Right cardiac atrium (tissue), 5 donors: ENCODE measurements at regions not wholly inside any gene's neighbourhood (a gene's known extent, or its start where the extent isn't known, plus 50 kb on each side); places are given as distances from the start of the nearest gene placed in this dataset.

Experiments
- ATAC-seq, 2 donors: fragments of 200-7000 bp; cut with Tn5 transposase; one replicate each; pipeline versions ENCODE4 v1.8.0 to v1.9.1; 2020; ENCODE audit warnings: moderate library complexity in 2 of 2, mild to moderate bottlenecking in 1 of 2
- DNase-seq, 3 donors: peaks; one replicate each; pipeline ENCODE4 v3.0.0-alpha.2; 2020
- H3K27ac ChIP-seq: one replicate; pipeline ENCODE4 v1.5.1; 2013; ENCODE audit warnings: mild to moderate bottlenecking, low read length, control low read depth, moderate library complexity
- H3K27me3 ChIP-seq: one replicate; pipeline ENCODE4 v1.6.1; 2013; ENCODE audit not compliant: control insufficient read depth, insufficient read depth
- H3K4me1 ChIP-seq: one replicate; pipeline ENCODE4 v1.6.1; 2013; ENCODE audit warnings: low read length; ENCODE audit not compliant: control insufficient read depth, insufficient read depth
- H3K4me3 ChIP-seq: one replicate; pipeline ENCODE4 v1.5.1; 2013; ENCODE audit warnings: low read length, control low read depth
- H3K9me3 ChIP-seq: one replicate; pipeline ENCODE4 v1.6.1; 2013; ENCODE audit warnings: low read length; ENCODE audit not compliant: control insufficient read depth
- WGBS: extraction: QIAGEN DNeasy Blood & Tissue Kit; methylation state at CpG from one replicate; pipeline ENCODE4 v1.1.7; 2013; 5-methylcytosine and 5-hydroxymethylcytosine counted together
- intact Hi-C, 4 donors: fragments of 100-400 bp; cut with DNase I; formaldehyde crosslinking; loops; one replicate each; pipeline versions ENCODE4 v1.11.0 to v1.14.0; 2022 to 2023
- donor health status: healthy with polysubstance abuse.
- donor health status: DM: no; HTN: yes; CAD: no.
- donor health status: DM: no; HTN: no; CAD: no.
- donor health status: DM: no; HTN: yes; CAD: no; lungs with severe emphysema.
- donor health status: DM: yes; HTN: yes; CAD: no.

DNA sequence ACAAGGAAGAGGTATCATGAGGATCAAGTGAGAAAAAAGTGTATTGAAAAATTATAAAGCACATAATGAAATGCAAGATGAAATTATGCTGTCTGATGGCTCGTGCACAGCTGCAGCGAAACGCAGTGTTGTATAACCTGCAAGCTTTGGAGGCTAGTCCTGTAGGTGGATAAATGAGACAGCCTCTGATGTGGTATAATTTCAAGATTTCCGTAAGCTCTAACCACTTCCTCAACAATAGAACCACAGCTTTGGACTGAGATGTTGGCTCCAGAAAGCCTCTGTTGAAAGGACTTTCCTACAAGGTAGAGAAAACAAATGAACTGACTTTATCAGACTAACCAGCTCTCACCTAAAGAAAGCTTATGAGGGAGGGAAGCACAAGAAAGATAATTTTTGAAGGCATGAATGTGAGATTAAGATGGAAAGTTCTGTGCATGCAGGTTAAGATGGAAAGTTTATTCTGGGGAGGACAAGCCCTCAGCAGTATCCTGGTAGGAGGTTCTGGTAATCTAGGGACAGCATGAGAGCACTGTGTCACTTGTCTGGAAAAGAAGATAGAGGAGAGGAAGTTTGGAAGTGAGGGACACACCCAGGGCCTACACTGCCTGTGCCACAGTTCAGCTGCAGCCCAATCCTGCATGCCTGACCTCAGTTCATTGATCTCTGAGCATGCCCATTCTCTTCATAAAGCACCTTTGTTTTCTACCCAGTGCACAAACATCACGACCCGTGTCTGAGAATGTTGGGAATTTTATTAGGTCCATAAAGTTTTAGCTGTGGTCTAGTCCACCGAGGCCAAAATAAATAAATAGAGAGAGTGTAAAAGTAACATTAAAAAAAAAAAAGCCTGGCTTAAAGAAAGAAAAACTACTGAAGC lies 161.5 kb upstream of the SFRP2 start:
- Histone ChIP-seq H3K27ac (no peak overlapping the region), H3K4me3 (no peak overlapping the region), H3K4me1 (no peaks in the 10 kb centered on the region), H3K27me3 (no peaks in the 10 kb centered on the region), H3K9me3 (no peaks in the 10 kb centered on the region)
- WGBS = 65% methylated on average over 7 of the region's 7 CpGs
- ATAC-seq = no peak
- intact Hi-C loops = no loop called here
- no peak for DNase-seq

- H3K27ac ChIP-seq = no peak overlapping the region
- 61% methylated on average over 1 of the region's 1 CpG for WGBS
- H3K27me3 ChIP-seq = no peaks in the 10 kb centered on the region
- H3K4me1 ChIP-seq = no peaks in the 10 kb centered on the region
- ATAC-seq (no peak), DNase-seq (no peak)
- no peaks in the 10 kb centered on the region for H3K9me3 ChIP-seq
- no peak overlapping the region for H3K4me3 ChIP-seq
- intact Hi-C loops = no loop called here
These were observed 159.2 kb upstream of the SFRP2 start for GRCh38 chr4:153948041-153948440.

DNA sequence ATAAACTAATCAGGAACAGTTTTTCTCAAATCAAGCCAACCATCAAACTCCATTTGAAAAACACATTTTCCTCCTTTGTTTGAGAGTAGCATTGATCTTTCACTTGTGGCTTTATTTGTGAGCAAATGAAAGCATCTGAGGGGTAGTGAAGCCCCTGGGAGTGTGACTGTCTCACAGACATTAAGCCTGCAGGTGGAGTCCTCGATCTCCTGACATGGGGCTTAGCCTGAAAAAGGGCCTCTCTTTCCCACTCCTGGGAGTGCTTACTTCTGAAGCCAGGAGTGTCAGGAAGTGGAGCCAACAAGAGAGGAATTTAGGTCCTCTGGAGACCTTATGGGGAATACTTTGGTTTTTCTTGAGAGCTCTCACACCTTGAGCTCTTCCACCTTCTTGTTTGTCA lies 158.2 kb upstream of the SFRP2 start:
- 66% methylated on average over 1 of the region's 1 CpG for WGBS

DNA sequence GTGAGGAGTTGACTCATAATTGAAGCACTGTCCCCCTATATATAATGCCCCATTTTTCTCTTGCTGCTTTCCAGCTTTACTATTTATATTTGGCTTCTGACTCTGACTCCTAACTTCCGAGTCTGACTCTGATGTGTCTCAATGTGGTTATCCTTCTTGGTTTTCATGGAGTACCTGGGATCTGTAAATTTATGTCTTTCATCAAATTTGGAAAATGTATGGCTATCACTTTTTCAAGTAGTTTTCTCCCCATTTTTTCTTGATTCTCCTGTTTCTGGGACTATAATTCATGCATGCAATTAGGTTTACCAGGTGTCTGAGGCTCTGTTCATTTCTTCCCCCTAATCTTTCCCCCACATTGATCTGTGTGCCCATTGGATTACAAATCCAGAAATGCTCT lies 156.8 kb upstream of the SFRP2 start:
- no peaks in the 10 kb centered on the region for H3K9me3 ChIP-seq
- DNase-seq (no peak), ATAC-seq (no peak)
- H3K4me1 ChIP-seq = no peaks in the 10 kb centered on the region
- 88% methylated on average over 1 of the region's 1 CpG for WGBS
- no peak overlapping the region for H3K4me3 ChIP-seq
- H3K27ac ChIP-seq = no peak overlapping the region
- intact Hi-C loops = no loop called here
- no peaks in the 10 kb centered on the region for H3K27me3 ChIP-seq

More for the DNA sequence above, 158.2 kb upstream of the SFRP2 start:
- DNase-seq (no peak), ATAC-seq (no peak)
- intact Hi-C loops = no loop called here
- H3K27ac ChIP-seq = no peak overlapping the region
- H3K9me3 ChIP-seq = no peaks in the 10 kb centered on the region
- H3K4me3 ChIP-seq = no peak overlapping the region
- no peaks in the 10 kb centered on the region for H3K27me3 ChIP-seq
- no peaks in the 10 kb centered on the region for H3K4me1 ChIP-seq

GRCh38 chr4:153943738-153944415 lies 155.0 kb upstream of the SFRP2 start:
- intact Hi-C loops = no loop called here
- Histone ChIP-seq H3K27me3 (no peaks in the 10 kb centered on the region), H3K4me3 (no peak overlapping the region), H3K9me3 (no peaks in the 10 kb centered on the region), H3K4me1 (no peaks in the 10 kb centered on the region), H3K27ac (no peak overlapping the region)
- no peak for ATAC-seq
- WGBS = 95% methylated on average over 1 of the region's 1 CpG
- no peak for DNase-seq

DNA sequence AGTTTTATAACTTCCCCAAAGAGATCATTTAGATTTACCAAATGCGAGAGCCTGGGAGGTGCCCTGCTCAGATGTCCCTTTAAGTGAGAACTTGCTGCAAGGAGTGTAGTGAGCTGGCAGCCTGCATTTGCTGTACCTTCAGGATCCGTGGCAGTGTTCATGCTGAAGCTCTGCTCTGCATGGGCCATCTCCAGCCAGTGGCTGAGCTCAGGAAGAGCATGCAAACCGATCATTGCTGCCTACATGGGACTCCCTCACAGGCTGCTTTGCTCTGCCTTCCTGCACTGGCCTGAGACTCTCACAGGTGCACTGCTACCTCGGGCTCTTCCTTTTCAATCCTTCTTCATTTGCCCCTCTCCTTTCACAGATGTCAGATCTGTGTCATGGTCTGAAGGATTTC lies 152.0 kb upstream of the SFRP2 start:
- no peak overlapping the region for H3K27ac ChIP-seq
- 72% methylated on average over 4 of the region's 4 CpGs for whole genome bisulfite sequencing
- H3K4me1 ChIP-seq = no peaks in the 10 kb centered on the region
- intact Hi-C loops = no loop called here
- ATAC-seq = no peak
- no peaks in the 10 kb centered on the region for H3K9me3 ChIP-seq
- H3K4me3 ChIP-seq = no peak overlapping the region
- DNase-seq = no peak
- no peaks in the 10 kb centered on the region for H3K27me3 ChIP-seq

GRCh38 chr4:153939570-153939969 lies 150.7 kb upstream of the SFRP2 start:
- ATAC-seq (no peak), DNase-seq (no peak)
- H3K4me1 ChIP-seq = no peaks in the 10 kb centered on the region
- no peak overlapping the region for H3K27ac ChIP-seq
- no peaks in the 10 kb centered on the region for H3K27me3 ChIP-seq
- 90% methylated on average over 1 of the region's 1 CpG for WGBS
- no peaks in the 10 kb centered on the region for H3K9me3 ChIP-seq
- intact Hi-C loops = no loop called here
- no peak overlapping the region for H3K4me3 ChIP-seq

- DNase-seq = no peak
- intact Hi-C loops = no loop called here
These were observed 150.1 kb upstream of the SFRP2 start for GRCh38 chr4:153938994-153939393.

GRCh38 chr4:153937289-153937688 lies 148.4 kb upstream of the SFRP2 start:
- ATAC-seq = no peak
- H3K9me3 ChIP-seq = no peaks in the 10 kb centered on the region
- no peaks in the 10 kb centered on the region for H3K4me1 ChIP-seq
- no peaks in the 10 kb centered on the region for H3K27me3 ChIP-seq
- DNase-seq = no peak
- no peak overlapping the region for H3K27ac ChIP-seq
- no peak overlapping the region for H3K4me3 ChIP-seq
- intact Hi-C loops = no loop called here
- 50% methylated on average over 4 of the region's 4 CpGs for WGBS

More at GRCh38 chr4:153938994-153939393, 150.1 kb upstream of the SFRP2 start:
- WGBS = 84% methylated on average over 4 of the region's 4 CpGs
- Histone ChIP-seq H3K9me3 (no peaks in the 10 kb centered on the region), H3K27me3 (no peaks in the 10 kb centered on the region), H3K27ac (no peak overlapping the region), H3K4me3 (no peak overlapping the region), H3K4me1 (no peaks in the 10 kb centered on the region)
- no peak for ATAC-seq

- Histone ChIP-seq H3K27ac (no peak overlapping the region), H3K4me1 (no peaks in the 10 kb centered on the region), H3K27me3 (no peaks in the 10 kb centered on the region), H3K9me3 (no peaks in the 10 kb centered on the region), H3K4me3 (no peak overlapping the region)
- 48% methylated on average over 3 of the region's 3 CpGs for WGBS
- no peak for ATAC-seq
- intact Hi-C loops = no loop called here
- no peak for DNase-seq
These were observed 147.2 kb upstream of the SFRP2 start for GRCh38 chr4:153936121-153936520.

DNA sequence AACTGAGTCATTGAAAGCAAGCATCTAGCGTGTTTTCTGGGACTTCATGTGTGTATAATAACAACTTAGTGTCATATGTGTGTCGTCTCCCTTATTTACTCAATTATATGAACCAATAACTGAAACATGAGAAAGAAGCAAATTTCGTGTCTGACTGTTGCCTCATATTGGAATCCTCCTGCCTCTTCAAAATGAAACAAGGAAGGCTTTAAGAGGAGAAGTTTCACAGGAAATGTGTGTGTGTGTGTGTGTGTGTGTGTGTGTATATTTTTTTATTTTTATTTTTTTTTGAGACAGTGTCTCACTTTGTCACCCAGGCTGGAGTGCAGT lies 145.8 kb upstream of the SFRP2 start:
- H3K27me3 ChIP-seq = no peaks in the 10 kb centered on the region
- ATAC-seq (no peak), DNase-seq (no peak)
- 63% methylated on average over 3 of the region's 3 CpGs for WGBS
- H3K4me3 ChIP-seq = no peak overlapping the region
- no peak overlapping the region for H3K27ac ChIP-seq
- no peaks in the 10 kb centered on the region for H3K9me3 ChIP-seq
- no peaks in the 10 kb centered on the region for H3K4me1 ChIP-seq
- intact Hi-C loops = no loop called here
